PC-9 (cell line): ENCODE measurements at regions not wholly inside any gene's neighbourhood (a gene's known extent, or its start where the extent isn't known, plus 50 kb on each side); places are given as distances from the start of the nearest gene placed in this dataset.

ENCODE experiments used
- EZH2 ChIP-seq: fragments of 200-600 bp; sonication (generic); IDR thresholded peaks from 2 replicates; pipeline ENCODE4 v1.8.0; 2017; ENCODE audit warnings: antibody characterized with exemption, low read depth
- TF ChIP-seq, protein P1 (sequence below): fragments of 200-600 bp; sonication (generic); conservative IDR thresholded peaks from 2 replicates; pipeline ENCODE4 v1.6.1; 2017; ENCODE audit warnings: mixed run types, antibody characterized with exemption, mild to moderate bottlenecking, moderate library complexity

DNA sequence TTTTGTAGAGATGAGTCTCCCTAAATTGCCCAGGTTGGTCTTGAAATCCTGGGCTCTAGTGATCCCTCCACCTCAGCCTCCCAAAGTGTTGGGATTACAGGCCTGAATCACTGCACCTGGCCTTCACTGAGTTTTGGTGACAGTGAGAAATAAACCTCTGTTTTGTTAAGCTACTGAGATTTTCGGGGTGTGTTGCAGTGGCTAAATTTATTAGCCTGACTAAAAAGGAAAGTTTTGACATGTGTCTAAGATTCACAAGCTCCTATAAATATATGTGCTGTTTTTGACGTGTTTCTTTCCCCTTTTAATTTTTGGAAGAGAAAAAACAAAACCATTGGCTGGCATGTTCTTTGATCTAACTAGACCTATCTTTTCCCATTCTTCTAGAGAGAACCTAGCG lies 190.5 kb upstream of the MC4R start:
- TF ChIP-seq, protein P1, sequence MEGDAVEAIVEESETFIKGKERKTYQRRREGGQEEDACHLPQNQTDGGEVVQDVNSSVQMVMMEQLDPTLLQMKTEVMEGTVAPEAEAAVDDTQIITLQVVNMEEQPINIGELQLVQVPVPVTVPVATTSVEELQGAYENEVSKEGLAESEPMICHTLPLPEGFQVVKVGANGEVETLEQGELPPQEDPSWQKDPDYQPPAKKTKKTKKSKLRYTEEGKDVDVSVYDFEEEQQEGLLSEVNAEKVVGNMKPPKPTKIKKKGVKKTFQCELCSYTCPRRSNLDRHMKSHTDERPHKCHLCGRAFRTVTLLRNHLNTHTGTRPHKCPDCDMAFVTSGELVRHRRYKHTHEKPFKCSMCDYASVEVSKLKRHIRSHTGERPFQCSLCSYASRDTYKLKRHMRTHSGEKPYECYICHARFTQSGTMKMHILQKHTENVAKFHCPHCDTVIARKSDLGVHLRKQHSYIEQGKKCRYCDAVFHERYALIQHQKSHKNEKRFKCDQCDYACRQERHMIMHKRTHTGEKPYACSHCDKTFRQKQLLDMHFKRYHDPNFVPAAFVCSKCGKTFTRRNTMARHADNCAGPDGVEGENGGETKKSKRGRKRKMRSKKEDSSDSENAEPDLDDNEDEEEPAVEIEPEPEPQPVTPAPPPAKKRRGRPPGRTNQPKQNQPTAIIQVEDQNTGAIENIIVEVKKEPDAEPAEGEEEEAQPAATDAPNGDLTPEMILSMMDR: no peak
- TF ChIP-seq EZH2: no peak
